ENCODE measurements at regions not wholly inside any gene's neighbourhood (a gene's known extent, or its start where the extent isn't known, plus 50 kb on each side); places are given as distances from the start of the nearest gene placed in this dataset.

GRCh38 chr18:71666481-71666880 lies 877.7 kb downstream of the CBLN2 start:
- Mint-ChIP-seq H3K36me3 (no peaks in the 10 kb centered on the region), H3K9me3 (no peaks in the 10 kb centered on the region), H3K4me1 (ENCODE audit: unreplicated experiment) (no peaks in the 10 kb centered on the region), H3K4me3 (no peak overlapping the region), H3K27me3 (no peaks in the 10 kb centered on the region), H3K27ac (no peak overlapping the region)
- TF ChIP-seq, protein P1, sequence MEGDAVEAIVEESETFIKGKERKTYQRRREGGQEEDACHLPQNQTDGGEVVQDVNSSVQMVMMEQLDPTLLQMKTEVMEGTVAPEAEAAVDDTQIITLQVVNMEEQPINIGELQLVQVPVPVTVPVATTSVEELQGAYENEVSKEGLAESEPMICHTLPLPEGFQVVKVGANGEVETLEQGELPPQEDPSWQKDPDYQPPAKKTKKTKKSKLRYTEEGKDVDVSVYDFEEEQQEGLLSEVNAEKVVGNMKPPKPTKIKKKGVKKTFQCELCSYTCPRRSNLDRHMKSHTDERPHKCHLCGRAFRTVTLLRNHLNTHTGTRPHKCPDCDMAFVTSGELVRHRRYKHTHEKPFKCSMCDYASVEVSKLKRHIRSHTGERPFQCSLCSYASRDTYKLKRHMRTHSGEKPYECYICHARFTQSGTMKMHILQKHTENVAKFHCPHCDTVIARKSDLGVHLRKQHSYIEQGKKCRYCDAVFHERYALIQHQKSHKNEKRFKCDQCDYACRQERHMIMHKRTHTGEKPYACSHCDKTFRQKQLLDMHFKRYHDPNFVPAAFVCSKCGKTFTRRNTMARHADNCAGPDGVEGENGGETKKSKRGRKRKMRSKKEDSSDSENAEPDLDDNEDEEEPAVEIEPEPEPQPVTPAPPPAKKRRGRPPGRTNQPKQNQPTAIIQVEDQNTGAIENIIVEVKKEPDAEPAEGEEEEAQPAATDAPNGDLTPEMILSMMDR (conservative IDR thresholded peaks at IDR 0.05), result no peak
- no peak for DNase-seq (ENCODE audit: extremely low spot score, unreplicated experiment)

DNA sequence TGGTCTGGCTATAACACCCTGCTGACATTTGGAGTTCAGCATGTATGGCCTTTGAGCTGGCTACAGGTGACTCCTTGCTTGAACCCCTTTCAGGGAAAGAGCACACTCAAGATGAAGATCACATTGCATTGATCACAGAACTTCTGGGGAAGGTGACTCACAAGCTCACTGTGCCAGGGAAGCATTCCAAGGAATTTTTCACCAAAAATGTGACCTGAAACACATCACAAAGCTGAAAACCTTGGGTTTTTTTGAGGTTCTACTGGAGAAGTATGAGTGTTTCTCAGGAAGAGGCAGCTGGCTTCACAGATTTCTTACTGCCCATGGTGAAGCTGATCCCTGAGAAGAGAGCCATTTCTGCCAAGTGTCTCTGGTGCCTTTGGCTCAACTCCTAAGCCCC lies 879.0 kb downstream of the CBLN2 start:
- H3K4me1 Mint-ChIP-seq (ENCODE audit: unreplicated experiment), result no peaks in the 10 kb centered on the region
- H3K36me3 Mint-ChIP-seq, result no peaks in the 10 kb centered on the region
- H3K27ac Mint-ChIP-seq, result no peak overlapping the region
- H3K4me3 Mint-ChIP-seq, result no peak overlapping the region
- no peaks in the 10 kb centered on the region for H3K9me3 Mint-ChIP-seq
- no peak for DNase-seq (ENCODE audit: extremely low spot score, unreplicated experiment)
- TF ChIP-seq, protein P1 (conservative IDR thresholded peaks at IDR 0.05), result no peak
- H3K27me3 Mint-ChIP-seq, result no peaks in the 10 kb centered on the region

GRCh38 chr18:71643822-71644221 lies 900.3 kb downstream of the CBLN2 start:
- DNase-seq (ENCODE audit: extremely low spot score, unreplicated experiment), result no peak
- Mint-ChIP-seq H3K9me3 (no peaks in the 10 kb centered on the region), H3K27me3 (no peaks in the 10 kb centered on the region), H3K27ac (no peak overlapping the region), H3K36me3 (no peaks in the 10 kb centered on the region), H3K4me3 (no peak overlapping the region), H3K4me1 (ENCODE audit: unreplicated experiment) (no peaks in the 10 kb centered on the region)
- TF ChIP-seq, protein P1 (conservative IDR thresholded peaks at IDR 0.05), result no peak

DNA sequence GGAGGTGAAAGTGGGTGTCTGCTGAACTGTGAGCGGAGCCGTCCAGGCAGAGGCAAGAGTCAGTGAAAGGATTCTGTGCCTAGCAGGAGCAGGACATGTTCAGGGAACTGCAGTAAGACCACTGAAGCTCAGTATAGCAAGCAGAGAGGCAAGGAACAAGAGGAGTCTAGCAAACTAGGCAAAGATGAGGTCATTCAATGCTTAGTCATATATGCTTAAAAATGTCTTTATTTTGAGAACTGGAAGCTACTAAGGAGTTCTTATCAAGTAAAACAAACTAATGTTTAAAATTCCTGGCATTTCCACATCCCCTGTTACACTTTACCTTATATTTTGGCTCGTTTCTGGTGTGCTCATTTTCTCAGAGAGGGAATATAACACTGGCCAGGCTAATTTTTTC lies 913.4 kb downstream of the CBLN2 start:
- Mint-ChIP-seq H3K27me3 (no peaks in the 10 kb centered on the region), H3K27ac (no peak overlapping the region), H3K36me3 (no peaks in the 10 kb centered on the region), H3K4me1 (ENCODE audit: unreplicated experiment) (no peaks in the 10 kb centered on the region), H3K9me3 (no peaks in the 10 kb centered on the region), H3K4me3 (no peak overlapping the region)
- TF ChIP-seq, protein P1 (conservative IDR thresholded peaks at IDR 0.05), result no peak
- no peak for DNase-seq (ENCODE audit: extremely low spot score, unreplicated experiment)

DNA sequence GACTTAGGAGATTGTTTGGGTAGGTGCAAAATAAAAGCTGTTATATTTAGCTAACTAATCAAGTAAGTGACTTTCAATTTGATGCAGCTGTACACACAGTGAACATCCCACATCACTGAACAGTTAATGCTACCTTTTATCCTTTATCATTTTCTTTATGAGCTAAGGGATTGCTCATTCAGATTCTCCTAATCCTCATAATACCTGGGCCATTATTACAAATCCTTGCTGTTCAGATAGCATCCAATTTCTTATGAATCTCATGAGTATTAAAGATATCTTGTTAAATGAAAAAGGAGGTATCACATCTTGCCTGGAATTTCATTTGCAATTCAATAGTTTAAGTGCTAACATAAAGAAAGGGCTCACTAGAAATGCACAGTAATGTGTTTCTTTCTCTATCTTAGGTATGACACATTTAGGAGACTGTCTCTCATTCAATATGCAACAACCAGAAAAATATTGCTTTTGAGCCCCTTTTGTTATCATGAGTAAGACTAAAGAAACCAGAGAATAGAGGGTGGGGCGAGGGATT lies 918.5 kb downstream of the CBLN2 start:
- no peaks in the 10 kb centered on the region for H3K4me1 Mint-ChIP-seq (ENCODE audit: unreplicated experiment)
- no peak overlapping the region for H3K4me3 Mint-ChIP-seq
- H3K36me3 Mint-ChIP-seq, result no peaks in the 10 kb centered on the region
- DNase-seq (ENCODE audit: extremely low spot score, unreplicated experiment), result no peak
- H3K27ac Mint-ChIP-seq, result no peak overlapping the region
- no peaks in the 10 kb centered on the region for H3K27me3 Mint-ChIP-seq
- H3K9me3 Mint-ChIP-seq, result no peaks in the 10 kb centered on the region
- TF ChIP-seq, protein P1 (conservative IDR thresholded peaks at IDR 0.05), result no peak

DNA sequence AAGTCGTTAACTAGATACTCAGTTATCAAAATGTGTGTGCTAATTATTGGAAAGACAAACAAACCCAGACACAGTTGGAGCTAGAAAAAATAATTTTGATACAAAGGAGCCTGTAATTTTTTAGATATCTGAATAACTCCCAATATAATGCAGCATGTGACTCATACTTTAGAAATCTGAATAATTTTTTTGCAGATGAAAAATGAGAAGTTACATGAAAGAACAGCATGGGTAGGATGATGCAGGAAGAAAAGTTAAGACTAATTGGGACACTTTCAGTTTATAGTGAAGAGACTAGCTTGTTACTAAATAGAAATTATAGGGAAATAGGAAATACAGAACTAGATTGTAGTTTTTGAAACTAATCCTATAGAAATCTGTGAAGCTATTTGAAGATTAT lies 945.8 kb downstream of the CBLN2 start:
- TF ChIP-seq, protein P1 (conservative IDR thresholded peaks at IDR 0.05), result no peak
- no peak overlapping the region for H3K27ac Mint-ChIP-seq
- no peaks in the 10 kb centered on the region for H3K27me3 Mint-ChIP-seq
- no peaks in the 10 kb centered on the region for H3K36me3 Mint-ChIP-seq
- no peak for DNase-seq (ENCODE audit: extremely low spot score, unreplicated experiment)
- no peaks in the 10 kb centered on the region for H3K9me3 Mint-ChIP-seq
- H3K4me1 Mint-ChIP-seq (ENCODE audit: unreplicated experiment), result no peaks in the 10 kb centered on the region
- no peak overlapping the region for H3K4me3 Mint-ChIP-seq

Measured in type B pancreatic cell (in vitro differentiated cells).